Gastroesophageal sphincter (tissue), 4 donors: ENCODE measurements at regions not wholly inside any gene's neighbourhood (a gene's known extent, or its start where the extent isn't known, plus 50 kb on each side); places are given as distances from the start of the nearest gene placed in this dataset.

Experiments
- ATAC-seq: fragments of 150-250 bp; one replicate; pipeline ENCODE4 v1.9.1; 2016; ENCODE audit warnings: mild to moderate bottlenecking, moderate library complexity
- H3K27ac ChIP-seq, 4 donors: fragments of 200-600 bp; sonication (generic) in 3 of 4; 1 replicate in 3 of 4; 2 replicates in 1 of 4; pipeline ENCODE4 v1.5.1; 2016 to 2019
- H3K27me3 ChIP-seq: fragments of 200-600 bp; sonication (generic); one replicate; pipeline ENCODE4 v1.5.1; 2019
- H3K36me3 ChIP-seq, 2 donors: fragments of 200-600 bp; sonication (generic); one replicate each; pipeline ENCODE4 v1.5.1; 2019; ENCODE audit warnings: control low read depth in 1 of 2
- H3K4me1 ChIP-seq, 3 donors: fragments of 200-600 bp; sonication (generic); 1 replicate in 2 of 3; 2 replicates in 1 of 3; pipeline ENCODE4 v1.5.1; 2016 to 2019; ENCODE audit warnings: control low read depth in 2 of 3
- H3K4me3 ChIP-seq, 2 donors: fragments of 200-600 bp; sonication (generic); one replicate each; pipeline ENCODE4 v1.5.1; 2019; ENCODE audit warnings: mild to moderate bottlenecking in 1 of 2, moderate library complexity in 1 of 2
- H3K9me3 ChIP-seq, 3 donors: fragments of 200-600 bp; sonication (generic); one replicate each; pipeline ENCODE4 v1.5.1; 2017 to 2019; ENCODE audit warnings: control low read depth in 2 of 3
- CTCF ChIP-seq, 4 experiments: fragments of 200-600 bp in 2 of 4; fragments of 450-650 bp in 2 of 4; sonication (generic) in 1 of 4; IDR thresholded peaks; one replicate each; pipeline ENCODE4 v1.5.1; 2017 to 2019; ENCODE audit warnings: antibody characterized with exemption in 4 of 4, mild to moderate bottlenecking in 2 of 4, moderate library complexity in 2 of 4
- EP300 ChIP-seq: sonication (generic); formaldehyde crosslinking; IDR thresholded peaks from one replicate; pipeline ENCODE4 v1.6.1; 2017; ENCODE audit warnings: antibody characterized with exemption, mild to moderate bottlenecking
- POLR2A ChIP-seq, 2 donors: fragments of 450-650 bp; IDR thresholded peaks; one replicate each; pipeline ENCODE4 v1.6.1; 2017; ENCODE audit warnings: antibody characterized with exemption in 2 of 2, mild to moderate bottlenecking in 2 of 2, moderate library complexity in 1 of 2
- POLR2AphosphoS5 ChIP-seq: sonication (generic); formaldehyde crosslinking; IDR thresholded peaks from one replicate; pipeline ENCODE4 v1.6.1; 2017; ENCODE audit warnings: antibody characterized with exemption
- WGBS, 2 donors: methylation state at CpG; one replicate each; pipeline ENCODE4 v1.1.5; 2018; ENCODE audit warnings: low coverage in 1 of 2; 5-methylcytosine and 5-hydroxymethylcytosine counted together

GRCh38 chr4:148774134-148774533 is 331.9 kb upstream of the NR3C2 start:
- Histone ChIP-seq H3K27me3 (no peaks in the 10 kb centered on the region), H3K4me3 (no peak overlapping the region), H3K27ac (no peak overlapping the region), H3K9me3 (no peaks in the 10 kb centered on the region), H3K36me3 (no peaks in the 10 kb centered on the region), H3K4me1 (no peaks in the 10 kb centered on the region)
- TF ChIP-seq POLR2A (IDR thresholded peaks at IDR 0.05), result no peak
- no peak for TF ChIP-seq EP300
- TF ChIP-seq POLR2AphosphoS5, result no peak
- ATAC-seq, result no peak
- 69 to 85% methylated on average over 3 of the region's 3 CpGs for WGBS, 2 donors

GRCh38 chr4:148773313-148773712 is 331.1 kb upstream of the NR3C2 start:
- TF ChIP-seq EP300 (no peak), POLR2A (IDR thresholded peaks at IDR 0.05) (no peak), POLR2AphosphoS5 (no peak), CTCF (IDR thresholded peaks at IDR 0.05) (no peak)
- Histone ChIP-seq H3K9me3 (no peaks in the 10 kb centered on the region), H3K36me3 (no peaks in the 10 kb centered on the region), H3K27ac (no peak overlapping the region), H3K4me3 (no peak overlapping the region), H3K4me1 (no peaks in the 10 kb centered on the region), H3K27me3 (no peaks in the 10 kb centered on the region)
- WGBS, 2 donors, result 85 to 94% methylated on average over 2 of the region's 2 CpGs
- no peak for ATAC-seq

GRCh38 chr4:148770848-148771247 is 328.6 kb upstream of the NR3C2 start:
- H3K27ac ChIP-seq, result no peak overlapping the region
- ATAC-seq, result no peak
- no peaks in the 10 kb centered on the region for H3K9me3 ChIP-seq
- H3K4me1 ChIP-seq, result no peaks in the 10 kb centered on the region
- H3K36me3 ChIP-seq, result no peaks in the 10 kb centered on the region
- H3K27me3 ChIP-seq, result no peaks in the 10 kb centered on the region
- no peak overlapping the region for H3K4me3 ChIP-seq
- TF ChIP-seq EP300 (no peak), POLR2AphosphoS5 (no peak), POLR2A (IDR thresholded peaks at IDR 0.05) (no peak), CTCF (IDR thresholded peaks at IDR 0.05) (no peak)

- no peak overlapping the region for H3K27ac ChIP-seq
- TF ChIP-seq CTCF (IDR thresholded peaks at IDR 0.05) (no peak), POLR2AphosphoS5 (no peak), EP300 (no peak), POLR2A (IDR thresholded peaks at IDR 0.05) (no peak)
- H3K4me1 ChIP-seq, result no peaks in the 10 kb centered on the region
- H3K9me3 ChIP-seq, result no peaks in the 10 kb centered on the region
- H3K4me3 ChIP-seq, result no peak overlapping the region
- H3K27me3 ChIP-seq, result no peaks in the 10 kb centered on the region
- ATAC-seq, result no peak
- no peaks in the 10 kb centered on the region for H3K36me3 ChIP-seq
These were observed 328.2 kb upstream of the NR3C2 start for GRCh38 chr4:148770377-148770776.

- no peaks in the 10 kb centered on the region for H3K4me1 ChIP-seq
- H3K9me3 ChIP-seq, result peaks cover 0 to 8% (median 0%) of the 10 kb centered on the region in 3 donors
- ATAC-seq, result no peak
- H3K27me3 ChIP-seq, result no peaks in the 10 kb centered on the region
- H3K4me3 ChIP-seq, result no peak overlapping the region
- no peak for TF ChIP-seq CTCF (IDR thresholded peaks at IDR 0.05)
- no peak for TF ChIP-seq POLR2A (IDR thresholded peaks at IDR 0.05)
- no peak for TF ChIP-seq POLR2AphosphoS5
- no peak for TF ChIP-seq EP300
- no peak overlapping the region for H3K27ac ChIP-seq
- 42 to 50% methylated on average over 2 of the region's 2 CpGs for WGBS, 2 donors
- no peaks in the 10 kb centered on the region for H3K36me3 ChIP-seq
These were observed 322.5 kb upstream of the NR3C2 start for GRCh38 chr4:148764720-148765119.

- H3K4me3 ChIP-seq, result no peak overlapping the region
- H3K9me3 ChIP-seq, result peaks cover 0 to 3% (median 0%) of the 10 kb centered on the region in 3 donors
- H3K27ac ChIP-seq, result no peak overlapping the region
- TF ChIP-seq POLR2AphosphoS5, result no peak
- TF ChIP-seq EP300, result no peak
- TF ChIP-seq POLR2A (IDR thresholded peaks at IDR 0.05), result no peak
- TF ChIP-seq CTCF (IDR thresholded peaks at IDR 0.05), result no peak
- WGBS, 2 donors, result 83 to 100% methylated on average over 1 of the region's 1 CpG
- no peaks in the 10 kb centered on the region for H3K4me1 ChIP-seq
- no peak for ATAC-seq
- no peaks in the 10 kb centered on the region for H3K27me3 ChIP-seq
- no peaks in the 10 kb centered on the region for H3K36me3 ChIP-seq
These were observed 315.0 kb upstream of the NR3C2 start for GRCh38 chr4:148757171-148757570.
